ENCODE measurements at regions not wholly inside any gene's neighbourhood (a gene's known extent, or its start where the extent isn't known, plus 50 kb on each side); places are given as distances from the start of the nearest gene placed in this dataset.

DNA sequence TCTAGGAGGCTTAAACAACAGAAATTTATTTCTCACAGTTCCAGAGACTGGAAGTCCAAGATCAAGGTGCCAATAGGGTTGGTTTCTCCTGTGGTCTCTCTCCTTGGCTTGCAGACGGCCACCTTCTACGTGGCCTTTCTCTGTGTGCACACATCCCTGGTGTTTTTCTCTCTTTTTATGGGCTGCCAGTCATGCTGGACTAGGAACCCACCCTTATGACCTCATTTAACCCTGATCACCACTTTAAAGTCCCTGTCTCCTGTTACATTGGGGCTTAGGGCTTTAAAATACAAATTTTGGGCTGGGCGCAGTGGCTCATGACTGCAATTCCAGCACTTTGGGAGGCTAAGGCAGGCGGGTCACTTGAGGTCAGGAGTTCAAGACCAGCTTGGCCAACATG lies 157.1 kb downstream of the TLE1 start:
- Histone ChIP-seq H3K4me1 (ENCODE audit: control insufficient read depth, insufficient read depth, low read length) (peaks cover 15% of the 10 kb centered on the region), H3K9me3 (ENCODE audit: control insufficient read depth, insufficient read depth, low read length) (no peaks in the 10 kb centered on the region)

DNA sequence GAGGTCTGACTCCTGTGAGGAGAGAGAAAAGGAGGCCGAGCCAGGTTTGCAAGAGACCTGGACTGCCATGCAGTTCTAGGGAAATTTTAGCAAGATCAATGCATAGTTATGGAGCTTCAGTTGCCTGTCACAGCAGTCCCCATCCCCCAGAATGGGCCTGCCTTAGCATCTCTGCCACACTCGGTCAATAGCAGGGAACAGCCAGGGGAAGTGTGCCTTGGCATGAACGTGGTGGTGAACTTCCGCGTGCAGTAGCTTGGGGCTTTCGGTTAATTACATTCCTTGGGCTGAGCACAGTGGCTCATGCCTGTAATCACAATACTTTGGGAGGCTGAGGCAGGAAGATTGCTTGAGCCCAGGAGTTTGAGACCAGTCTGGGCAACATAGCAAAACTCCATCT lies 157.8 kb downstream of the TLE1 start:
- no peaks in the 10 kb centered on the region for H3K36me3 ChIP-seq (ENCODE audit: control insufficient read depth, insufficient read depth, low read length)
- H3K4me3 ChIP-seq (ENCODE audit: low read depth, low read length), result no peak overlapping the region
- H3K9me3 ChIP-seq (ENCODE audit: control insufficient read depth, insufficient read depth, low read length), result no peaks in the 10 kb centered on the region
- no peak overlapping the region for H3K9ac ChIP-seq (ENCODE audit: low read depth, low read length)
- H3K4me1 ChIP-seq (ENCODE audit: control insufficient read depth, insufficient read depth, low read length), result peaks cover 13% of the 10 kb centered on the region
- no peaks in the 10 kb centered on the region for H3K27me3 ChIP-seq (ENCODE audit: control insufficient read depth, insufficient read depth, low read length)

More for the DNA sequence above, 157.1 kb downstream of the TLE1 start:
- Histone ChIP-seq H3K4me3 (ENCODE audit: low read depth, low read length) (no peak overlapping the region), H3K9ac (ENCODE audit: low read depth, low read length) (no peak overlapping the region), H3K36me3 (ENCODE audit: control insufficient read depth, insufficient read depth, low read length) (no peaks in the 10 kb centered on the region), H3K27me3 (ENCODE audit: control insufficient read depth, insufficient read depth, low read length) (no peaks in the 10 kb centered on the region)

DNA sequence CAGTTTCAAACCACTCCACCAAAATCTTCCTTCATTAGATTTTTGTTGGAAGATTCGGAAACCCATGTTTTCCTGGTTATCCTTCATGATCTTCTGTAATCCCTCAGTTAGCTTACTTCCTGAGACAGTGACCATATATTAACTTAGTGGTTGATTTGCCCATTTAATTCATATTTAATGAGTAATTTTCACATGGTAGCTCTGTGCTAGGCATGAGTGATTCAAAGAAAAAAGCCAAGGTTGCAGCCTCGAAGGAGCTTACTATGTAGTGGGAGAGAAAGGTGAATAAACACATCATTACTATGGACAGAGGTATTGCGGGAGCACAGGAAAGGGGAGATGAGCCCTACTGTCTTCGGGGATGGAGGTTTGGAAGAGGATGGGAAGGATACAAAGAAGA lies 158.5 kb downstream of the TLE1 start:
- H3K27me3 ChIP-seq (ENCODE audit: control insufficient read depth, insufficient read depth, low read length), result no peaks in the 10 kb centered on the region
- H3K9me3 ChIP-seq (ENCODE audit: control insufficient read depth, insufficient read depth, low read length), result no peaks in the 10 kb centered on the region
- no peak overlapping the region for H3K9ac ChIP-seq (ENCODE audit: low read depth, low read length)
- H3K4me1 ChIP-seq (ENCODE audit: control insufficient read depth, insufficient read depth, low read length), result peaks cover 13% of the 10 kb centered on the region
- no peak overlapping the region for H3K4me3 ChIP-seq (ENCODE audit: low read depth, low read length)
- no peaks in the 10 kb centered on the region for H3K36me3 ChIP-seq (ENCODE audit: control insufficient read depth, insufficient read depth, low read length)

DNA sequence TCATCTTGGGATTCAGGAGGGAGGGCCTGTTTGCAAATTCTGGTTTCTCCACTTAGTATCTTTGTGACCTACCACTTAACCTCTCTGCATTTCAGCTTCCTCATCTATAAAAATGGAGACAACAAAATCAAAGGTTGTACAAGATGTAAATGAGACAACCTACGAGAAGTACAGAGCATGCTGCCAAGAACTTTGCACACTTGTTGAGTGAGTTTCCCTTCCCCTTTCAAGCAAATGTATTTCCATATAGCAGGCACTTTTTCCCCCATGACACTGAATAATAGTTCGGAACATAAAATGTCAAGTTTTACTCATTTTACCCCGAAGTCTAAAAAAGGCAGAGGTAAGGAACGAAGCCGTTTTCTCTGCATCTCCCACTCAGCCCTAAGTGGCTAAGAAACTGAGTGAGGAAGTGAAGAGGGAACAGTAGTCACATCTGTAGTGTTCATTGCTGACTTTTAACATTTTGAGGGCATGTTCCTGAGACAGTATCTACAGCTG lies 159.0 kb downstream of the TLE1 start:
- no peaks in the 10 kb centered on the region for H3K36me3 ChIP-seq (ENCODE audit: control insufficient read depth, insufficient read depth, low read length)
- no peaks in the 10 kb centered on the region for H3K9me3 ChIP-seq (ENCODE audit: control insufficient read depth, insufficient read depth, low read length)
- H3K4me3 ChIP-seq (ENCODE audit: low read depth, low read length), result no peak overlapping the region
- peaks cover 13% of the 10 kb centered on the region for H3K4me1 ChIP-seq (ENCODE audit: control insufficient read depth, insufficient read depth, low read length)
- no peak overlapping the region for H3K9ac ChIP-seq (ENCODE audit: low read depth, low read length)
- no peaks in the 10 kb centered on the region for H3K27me3 ChIP-seq (ENCODE audit: control insufficient read depth, insufficient read depth, low read length)

DNA sequence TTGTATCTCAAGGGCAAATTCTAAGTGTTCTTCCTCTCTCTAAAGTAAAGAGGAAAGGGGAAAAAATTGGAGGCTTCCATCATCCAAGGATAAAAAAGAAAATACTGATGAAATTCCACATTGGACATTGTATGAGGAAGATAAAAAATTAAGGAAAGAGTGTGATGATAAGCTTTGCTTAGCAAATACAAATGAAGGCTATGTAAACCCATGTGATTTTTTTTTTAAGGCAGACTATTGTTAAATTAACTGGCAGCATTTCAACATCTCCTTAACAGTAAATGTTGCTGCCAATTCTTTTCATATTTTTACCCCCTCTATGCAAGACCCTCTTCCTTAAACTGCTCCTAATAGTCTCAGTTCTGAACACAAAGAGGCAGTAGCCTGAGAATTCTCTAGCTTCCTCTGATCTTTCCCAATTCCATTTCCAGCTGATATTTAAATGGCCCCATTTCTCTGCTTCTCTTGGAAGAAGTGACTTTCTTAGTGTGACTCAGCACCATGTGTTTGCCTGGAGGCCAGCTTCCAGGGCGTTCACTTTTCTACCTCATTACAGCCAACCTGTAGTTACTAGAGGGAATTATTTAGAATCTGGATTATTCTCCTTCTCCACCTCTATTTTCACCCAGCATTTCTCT lies 159.7 kb downstream of the TLE1 start:
- H3K9me3 ChIP-seq (ENCODE audit: control insufficient read depth, insufficient read depth, low read length), result no peaks in the 10 kb centered on the region
- no peak overlapping the region for H3K9ac ChIP-seq (ENCODE audit: low read depth, low read length)
- H3K27me3 ChIP-seq (ENCODE audit: control insufficient read depth, insufficient read depth, low read length), result no peaks in the 10 kb centered on the region
- H3K4me1 ChIP-seq (ENCODE audit: control insufficient read depth, insufficient read depth, low read length), result peaks cover 13% of the 10 kb centered on the region
- H3K4me3 ChIP-seq (ENCODE audit: low read depth, low read length), result no peak overlapping the region
- H3K36me3 ChIP-seq (ENCODE audit: control insufficient read depth, insufficient read depth, low read length), result no peaks in the 10 kb centered on the region

GRCh38 chr9:81526587-81526986 lies 162.8 kb downstream of the TLE1 start:
- no peak overlapping the region for H3K4me3 ChIP-seq (ENCODE audit: low read depth, low read length)

DNA sequence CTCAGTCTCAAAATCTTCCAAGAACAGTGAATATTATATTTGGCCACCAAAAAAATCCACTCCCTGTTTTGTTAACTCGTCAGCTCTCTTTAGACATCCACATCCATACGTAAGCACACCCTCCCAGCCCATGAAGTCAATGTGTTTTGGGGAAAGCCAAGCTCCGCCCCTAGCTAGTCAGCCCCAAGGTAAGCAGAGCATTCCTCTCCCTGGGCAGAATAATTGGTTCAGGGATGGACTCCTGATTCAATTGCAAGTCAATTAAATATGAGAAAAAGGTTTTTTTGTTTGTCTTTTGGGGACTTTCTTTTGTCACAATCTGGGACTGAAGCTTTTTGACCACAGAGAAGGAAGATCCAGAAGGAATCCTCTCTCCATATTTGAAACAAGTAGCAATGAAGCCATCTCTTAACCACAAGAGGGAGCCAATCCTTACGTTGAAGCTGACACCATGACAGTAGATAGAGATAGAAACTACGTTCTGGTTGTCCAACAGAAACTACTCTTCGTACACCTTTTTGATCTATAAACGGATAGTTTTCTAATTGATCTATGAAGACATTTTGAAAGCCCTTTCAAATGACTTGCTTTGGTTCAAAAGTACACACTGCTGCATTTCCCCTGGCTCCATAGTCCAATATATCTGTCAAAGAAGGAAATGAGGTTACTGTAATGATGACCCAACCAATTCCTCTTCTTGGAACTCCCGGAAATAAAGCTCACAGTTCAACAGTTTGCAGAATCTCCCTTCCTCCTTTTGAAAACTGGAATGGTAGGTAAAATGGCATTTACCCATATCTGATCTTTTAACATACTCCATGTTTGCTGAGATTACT lies 166.4 kb downstream of the TLE1 start:
- no peak overlapping the region for H3K4me3 ChIP-seq (ENCODE audit: low read depth, low read length)
- H3K27me3 ChIP-seq (ENCODE audit: control insufficient read depth, insufficient read depth, low read length), result no peaks in the 10 kb centered on the region
- no peaks in the 10 kb centered on the region for H3K4me1 ChIP-seq (ENCODE audit: control insufficient read depth, insufficient read depth, low read length)
- H3K9ac ChIP-seq (ENCODE audit: low read depth, low read length), result no peak overlapping the region
- H3K36me3 ChIP-seq (ENCODE audit: control insufficient read depth, insufficient read depth, low read length), result no peaks in the 10 kb centered on the region
- H3K9me3 ChIP-seq (ENCODE audit: control insufficient read depth, insufficient read depth, low read length), result no peaks in the 10 kb centered on the region

More at GRCh38 chr9:81526587-81526986, 162.8 kb downstream of the TLE1 start:
- Histone ChIP-seq H3K4me1 (ENCODE audit: control insufficient read depth, insufficient read depth, low read length) (peaks cover 4% of the 10 kb centered on the region), H3K36me3 (ENCODE audit: control insufficient read depth, insufficient read depth, low read length) (no peaks in the 10 kb centered on the region), H3K9me3 (ENCODE audit: control insufficient read depth, insufficient read depth, low read length) (no peaks in the 10 kb centered on the region), H3K27me3 (ENCODE audit: control insufficient read depth, insufficient read depth, low read length) (no peaks in the 10 kb centered on the region), H3K9ac (ENCODE audit: low read depth, low read length) (no peak overlapping the region)

- Histone ChIP-seq H3K9ac (ENCODE audit: low read depth, low read length) (no peak overlapping the region), H3K27me3 (ENCODE audit: control insufficient read depth, insufficient read depth, low read length) (no peaks in the 10 kb centered on the region), H3K4me1 (ENCODE audit: control insufficient read depth, insufficient read depth, low read length) (no peaks in the 10 kb centered on the region), H3K9me3 (ENCODE audit: control insufficient read depth, insufficient read depth, low read length) (no peaks in the 10 kb centered on the region), H3K36me3 (ENCODE audit: control insufficient read depth, insufficient read depth, low read length) (no peaks in the 10 kb centered on the region), H3K4me3 (ENCODE audit: low read depth, low read length) (no peak overlapping the region)
Observed at GRCh38 chr9:81521892-81522291, 167.5 kb downstream of the TLE1 start.

GRCh38 chr9:81519816-81520495 lies 169.4 kb downstream of the TLE1 start:
- H3K9ac ChIP-seq (ENCODE audit: low read depth, low read length), result no peak overlapping the region
- H3K9me3 ChIP-seq (ENCODE audit: control insufficient read depth, insufficient read depth, low read length), result no peaks in the 10 kb centered on the region
- no peaks in the 10 kb centered on the region for H3K36me3 ChIP-seq (ENCODE audit: control insufficient read depth, insufficient read depth, low read length)
- no peak overlapping the region for H3K4me3 ChIP-seq (ENCODE audit: low read depth, low read length)
- no peaks in the 10 kb centered on the region for H3K27me3 ChIP-seq (ENCODE audit: control insufficient read depth, insufficient read depth, low read length)
- no peaks in the 10 kb centered on the region for H3K4me1 ChIP-seq (ENCODE audit: control insufficient read depth, insufficient read depth, low read length)

- Histone ChIP-seq H3K9me3 (ENCODE audit: control insufficient read depth, insufficient read depth, low read length) (no peaks in the 10 kb centered on the region), H3K27me3 (ENCODE audit: control insufficient read depth, insufficient read depth, low read length) (no peaks in the 10 kb centered on the region), H3K4me3 (ENCODE audit: low read depth, low read length) (no peak overlapping the region)
Observed at GRCh38 chr9:81517954-81518353, 171.4 kb downstream of the TLE1 start.

GRCh38 chr9:81513059-81513458 lies 176.3 kb downstream of the TLE1 start:
- H3K4me3 ChIP-seq (ENCODE audit: low read depth, low read length), result no peak overlapping the region
- no peaks in the 10 kb centered on the region for H3K9me3 ChIP-seq (ENCODE audit: control insufficient read depth, insufficient read depth, low read length)
- H3K9ac ChIP-seq (ENCODE audit: low read depth, low read length), result no peak overlapping the region
- H3K4me1 ChIP-seq (ENCODE audit: control insufficient read depth, insufficient read depth, low read length), result no peaks in the 10 kb centered on the region
- H3K27me3 ChIP-seq (ENCODE audit: control insufficient read depth, insufficient read depth, low read length), result no peaks in the 10 kb centered on the region
- no peaks in the 10 kb centered on the region for H3K36me3 ChIP-seq (ENCODE audit: control insufficient read depth, insufficient read depth, low read length)

More at GRCh38 chr9:81517954-81518353, 171.4 kb downstream of the TLE1 start:
- Histone ChIP-seq H3K4me1 (ENCODE audit: control insufficient read depth, insufficient read depth, low read length) (no peaks in the 10 kb centered on the region), H3K9ac (ENCODE audit: low read depth, low read length) (no peak overlapping the region), H3K36me3 (ENCODE audit: control insufficient read depth, insufficient read depth, low read length) (no peaks in the 10 kb centered on the region)

Measured in iPS-15b (cell line).